ENCODE measurements at regions not wholly inside any gene's neighbourhood (a gene's known extent, or its start where the extent isn't known, plus 50 kb on each side); places are given as distances from the start of the nearest gene placed in this dataset.

DNA sequence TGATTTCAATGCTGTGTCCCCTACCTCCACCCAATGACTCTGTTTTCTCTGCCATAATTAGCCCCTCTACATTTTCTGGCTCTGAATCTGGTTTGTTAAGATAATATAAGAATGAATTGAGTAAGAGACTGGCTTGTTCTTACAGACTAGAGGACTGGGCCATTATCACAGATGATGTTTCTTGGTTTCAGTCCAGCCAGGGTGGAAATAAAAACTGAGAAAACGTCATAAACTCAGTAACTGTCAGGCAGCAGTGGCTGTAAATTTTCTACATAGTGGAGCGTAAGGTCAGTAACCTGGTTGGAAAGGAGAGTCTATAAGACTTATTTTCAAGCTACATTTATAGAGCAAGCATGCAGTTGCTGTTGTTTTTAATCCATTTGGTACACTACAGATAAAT is 485.4 kb downstream of the HTR7 start:
- Histone ChIP-seq H3K9ac (ENCODE audit: insufficient read depth, low read length) (no peak overlapping the region), H3K27me3 (ENCODE audit: control insufficient read depth, insufficient read depth, low read length) (no peaks in the 10 kb centered on the region), H2AFZ (ENCODE audit: low read length) (no peak overlapping the region), H3K4me2 (ENCODE audit: extremely low read depth, insufficient read depth, low read length) (no peak overlapping the region), H3K27ac (ENCODE audit: insufficient read depth, low read length) (no peak overlapping the region), H3K36me3 (ENCODE audit: control insufficient read depth, insufficient read depth, low read length) (no peaks in the 10 kb centered on the region), H3K79me2 (ENCODE audit: control insufficient read depth, insufficient read depth, low read length) (no peaks in the 10 kb centered on the region), H4K20me1 (ENCODE audit: control insufficient read depth, extremely low read depth, insufficient read depth, low read length) (no peaks in the 10 kb centered on the region), H3K4me3 (replicated peaks in 1 of 4; ENCODE audit: control extremely low read depth in 1 of 4, insufficient read depth in 1 of 4, low read depth in 3 of 4, low read length in 4 of 4) (no peak overlapping the region), H3K9me3 (ENCODE audit: control insufficient read depth, insufficient read depth, low read depth, low read length) (no peaks in the 10 kb centered on the region), H3K4me1 (ENCODE audit: control insufficient read depth, extremely low read depth, insufficient read depth, low read length) (no peaks in the 10 kb centered on the region)
- no peak for TF ChIP-seq CTCF (conservative IDR thresholded peaks at IDR 0.05 in 1 of 2, IDR thresholded peaks at IDR 0.05 in 1 of 2; ENCODE audit: low read depth in 1 of 2, low read length in 2 of 2)
- no peak for TF ChIP-seq EZH2 (IDR thresholded peaks at IDR 0.05; ENCODE audit: low read length, missing control alignments)
- no peak for DNase-seq (ENCODE audit: low read depth in 2 of 2)

- H2AFZ ChIP-seq (ENCODE audit: low read length): no peak overlapping the region
- TF ChIP-seq CTCF (conservative IDR thresholded peaks at IDR 0.05 in 1 of 2, IDR thresholded peaks at IDR 0.05 in 1 of 2; ENCODE audit: low read depth in 1 of 2, low read length in 2 of 2): no peak
- H3K27ac ChIP-seq (ENCODE audit: insufficient read depth, low read length): no peak overlapping the region
- no peaks in the 10 kb centered on the region for H3K79me2 ChIP-seq (ENCODE audit: control insufficient read depth, insufficient read depth, low read length)
- no peaks in the 10 kb centered on the region for H3K4me1 ChIP-seq (ENCODE audit: control insufficient read depth, extremely low read depth, insufficient read depth, low read length)
- no peaks in the 10 kb centered on the region for H3K9me3 ChIP-seq (ENCODE audit: control insufficient read depth, insufficient read depth, low read depth, low read length)
- no peak overlapping the region for H3K4me3 ChIP-seq (replicated peaks in 1 of 4; ENCODE audit: control extremely low read depth in 1 of 4, insufficient read depth in 1 of 4, low read depth in 3 of 4, low read length in 4 of 4)
- no peak overlapping the region for H3K4me2 ChIP-seq (ENCODE audit: extremely low read depth, insufficient read depth, low read length)
- H4K20me1 ChIP-seq (ENCODE audit: control insufficient read depth, extremely low read depth, insufficient read depth, low read length): no peaks in the 10 kb centered on the region
- H3K36me3 ChIP-seq (ENCODE audit: control insufficient read depth, insufficient read depth, low read length): no peaks in the 10 kb centered on the region
- no peaks in the 10 kb centered on the region for H3K27me3 ChIP-seq (ENCODE audit: control insufficient read depth, insufficient read depth, low read length)
- DNase-seq (ENCODE audit: low read depth in 2 of 2): no peak
- no peak overlapping the region for H3K9ac ChIP-seq (ENCODE audit: insufficient read depth, low read length)
Observed at GRCh38 chr10:90373911-90374310, 483.9 kb downstream of the HTR7 start.

DNA sequence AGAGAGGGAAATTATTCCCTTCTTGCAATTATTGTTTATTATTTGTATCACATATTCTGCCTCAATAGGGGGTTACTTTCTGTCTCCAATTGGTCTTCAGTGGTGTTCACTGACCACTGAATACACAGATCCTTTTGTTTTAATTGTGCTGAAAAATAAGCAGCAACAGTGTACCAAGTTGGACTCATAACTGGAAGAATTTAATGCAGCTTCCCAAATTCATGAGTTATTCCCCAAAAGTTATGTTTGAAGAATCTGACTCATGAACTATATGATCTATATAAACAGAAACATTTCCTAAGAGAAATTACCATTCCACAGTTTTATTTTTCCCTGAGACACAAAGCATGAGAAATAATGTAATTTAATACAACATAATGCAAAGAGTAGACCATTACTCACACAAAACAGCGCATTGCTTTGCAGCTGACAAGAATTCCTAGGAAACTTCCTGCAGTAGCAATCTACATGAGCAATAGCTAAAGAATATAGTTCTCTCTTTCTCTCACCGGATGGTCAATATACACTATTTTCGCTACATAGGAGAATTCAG is 479.2 kb downstream of the HTR7 start:
- Histone ChIP-seq H2AFZ (ENCODE audit: low read length) (no peak overlapping the region), H3K27me3 (ENCODE audit: control insufficient read depth, insufficient read depth, low read length) (no peaks in the 10 kb centered on the region), H3K79me2 (ENCODE audit: control insufficient read depth, insufficient read depth, low read length) (no peaks in the 10 kb centered on the region), H3K4me1 (ENCODE audit: control insufficient read depth, extremely low read depth, insufficient read depth, low read length) (no peaks in the 10 kb centered on the region), H3K9ac (ENCODE audit: insufficient read depth, low read length) (no peak overlapping the region), H3K4me3 (replicated peaks in 1 of 4; ENCODE audit: control extremely low read depth in 1 of 4, insufficient read depth in 1 of 4, low read depth in 3 of 4, low read length in 4 of 4) (no peak overlapping the region), H3K36me3 (ENCODE audit: control insufficient read depth, insufficient read depth, low read length) (no peaks in the 10 kb centered on the region), H3K4me2 (ENCODE audit: extremely low read depth, insufficient read depth, low read length) (no peak overlapping the region), H3K9me3 (ENCODE audit: control insufficient read depth, insufficient read depth, low read depth, low read length) (no peaks in the 10 kb centered on the region), H3K27ac (ENCODE audit: insufficient read depth, low read length) (no peak overlapping the region), H4K20me1 (ENCODE audit: control insufficient read depth, extremely low read depth, insufficient read depth, low read length) (no peaks in the 10 kb centered on the region)
- peak; percentile 56 to 80 for DNase-seq (ENCODE audit: low read depth in 2 of 2)
- no peak for TF ChIP-seq CTCF (conservative IDR thresholded peaks at IDR 0.05 in 1 of 2, IDR thresholded peaks at IDR 0.05 in 1 of 2; ENCODE audit: low read depth in 1 of 2, low read length in 2 of 2)
- no peak for TF ChIP-seq EZH2 (IDR thresholded peaks at IDR 0.05; ENCODE audit: low read length, missing control alignments)

Measured in fibroblast of lung (primary cell).